SK-N-MC (cell line): ENCODE measurements at regions not wholly inside any gene's neighbourhood (a gene's known extent, or its start where the extent isn't known, plus 50 kb on each side); places are given as distances from the start of the nearest gene placed in this dataset.

Experiments
- EZH2 ChIP-seq: fragments of 200-600 bp; sonication (generic); IDR thresholded peaks from one replicate; pipeline ENCODE4 v1.6.1; 2017; ENCODE audit warnings: antibody characterized with exemption
- FOXP2 ChIP-seq: optimal IDR thresholded peaks from 2 replicates; pipeline ENCODE3; 2011; ENCODE audit warnings: mild to moderate bottlenecking, moderate library complexity; ENCODE audit not compliant: insufficient read depth; ENCODE audit errors: extremely low read length, control extremely low read depth
- POLR2AphosphoS5 ChIP-seq: IDR thresholded peaks from 2 replicates; pipeline ENCODE4 v1.6.1; 2012; ENCODE audit warnings: mild to moderate bottlenecking, low read depth, low read length, borderline replicate concordance

DNA sequence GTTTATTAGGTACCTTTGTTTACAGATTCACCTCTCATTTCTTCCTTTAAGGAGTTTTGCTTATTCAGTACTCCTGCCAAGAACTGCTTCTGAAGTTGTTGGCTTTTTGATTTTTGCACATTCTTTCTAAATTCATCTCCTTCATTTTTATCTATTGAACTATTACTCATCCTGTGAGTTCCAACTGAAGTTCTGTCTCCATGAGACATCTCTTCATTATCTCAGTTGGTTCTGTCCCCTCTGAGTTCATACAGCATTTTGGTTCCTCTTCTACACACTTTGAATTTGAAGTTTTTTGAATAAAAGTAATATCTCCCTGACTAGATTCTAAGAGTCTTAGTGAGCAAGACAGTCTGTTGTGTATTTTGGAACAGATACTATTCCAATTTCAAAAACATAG, 299.7 kb downstream of the OTOL1 start:
- TF ChIP-seq POLR2AphosphoS5 (no peak), EZH2 (no peak), FOXP2 (no peak)
